B cell (primary cell): ENCODE measurements at regions not wholly inside any gene's neighbourhood (a gene's known extent, or its start where the extent isn't known, plus 50 kb on each side); places are given as distances from the start of the nearest gene placed in this dataset.

Experiments used
- CTCF ChIP-seq: fragments of 200-600 bp; IDR thresholded peaks from one replicate; pipeline ENCODE4 v1.8.0; 2022; ENCODE audit warnings: antibody characterized with exemption, mild to moderate bottlenecking
- EZH2 ChIP-seq: IDR thresholded peaks from 2 replicates; pipeline ENCODE4 v1.6.1; 2012; ENCODE audit warnings: borderline replicate concordance, low read depth, mild to moderate bottlenecking, moderate library complexity, low read length; ENCODE audit not compliant: insufficient read depth, poor library complexity, severe bottlenecking

- TF ChIP-seq CTCF (no peak), EZH2 (no peak)
Observed at GRCh38 chr20:47857569-47858464, 72.5 kb upstream of the SULF2 start.
